ENCODE measurements at regions not wholly inside any gene's neighbourhood (a gene's known extent, or its start where the extent isn't known, plus 50 kb on each side); places are given as distances from the start of the nearest gene placed in this dataset.

- TF ChIP-seq, protein P1, sequence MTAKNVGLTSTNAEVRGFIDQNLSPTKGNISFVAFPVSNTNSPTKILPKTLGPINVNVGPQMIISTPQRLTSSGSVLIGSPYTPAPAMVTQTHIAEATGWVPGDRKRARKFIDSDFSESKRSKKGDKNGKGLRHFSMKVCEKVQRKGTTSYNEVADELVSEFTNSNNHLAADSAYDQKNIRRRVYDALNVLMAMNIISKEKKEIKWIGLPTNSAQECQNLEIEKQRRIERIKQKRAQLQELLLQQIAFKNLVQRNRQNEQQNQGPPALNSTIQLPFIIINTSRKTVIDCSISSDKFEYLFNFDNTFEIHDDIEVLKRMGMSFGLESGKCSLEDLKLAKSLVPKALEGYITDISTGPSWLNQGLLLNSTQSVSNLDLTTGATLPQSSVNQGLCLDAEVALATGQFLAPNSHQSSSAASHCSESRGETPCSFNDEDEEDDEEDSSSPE (CRISPR knock-in tag; IDR thresholded peaks at IDR 0.05): no peak
- TF ChIP-seq TBP (CRISPR knock-in tag; IDR thresholded peaks at IDR 0.05) (no peak), ZNF782 (CRISPR knock-in tag; IDR thresholded peaks at IDR 0.05; ENCODE audit: borderline replicate concordance) (no peak), SIX4 (CRISPR knock-in tag; IDR thresholded peaks at IDR 0.05) (no peak), STAT6 (CRISPR knock-in tag; IDR thresholded peaks at IDR 0.05; ENCODE audit: borderline replicate concordance) (no peak), ZNF547 (CRISPR knock-in tag; IDR thresholded peaks at IDR 0.05) (no peak), BCL3 (CRISPR knock-in tag; IDR thresholded peaks at IDR 0.05) (no peak)
Observed at GRCh38 chr6:8830794-8831193, 395.4 kb upstream of the SLC35B3 start (continued).

- FAIRE-seq (no peak), ATAC-seq (no peak), DNase-seq (ENCODE audit: low spot score) (no peak)
- no peaks in the 10 kb centered on the region for H3K4me1 ChIP-seq (ENCODE audit: insufficient read depth, low read length)
- no peak overlapping the region for H3K27ac ChIP-seq (ENCODE audit: extremely low read length, insufficient read depth, low read length)
- no peak overlapping the region for H3K4me2 ChIP-seq (ENCODE audit: low read depth, low read length)
- 2% methylated on average over 5 of the region's 5 CpGs for WGBS (ENCODE audit: low lambda C conversion rate)
- H3K36me3 ChIP-seq (replicated peaks in 1 of 2; ENCODE audit: control insufficient read depth in 1 of 2, insufficient read depth in 2 of 2, low read length in 2 of 2): no peaks in the 10 kb centered on the region
- H3K79me2 ChIP-seq (ENCODE audit: insufficient read depth, low read length): no peaks in the 10 kb centered on the region
- no peaks in the 10 kb centered on the region for H4K20me1 ChIP-seq (ENCODE audit: insufficient read depth, low read length)
- ChIA-PET POLR2A (no interaction called here), CTCF (ENCODE audit: low intra/inter-chr PET ratio, low total read pairs) (no interaction called here)
- H3K4me3 ChIP-seq (replicated peaks in 1 of 3; ENCODE audit: insufficient read depth in 1 of 3, low read depth in 2 of 3, low read length in 3 of 3): no peak overlapping the region
- no TSS peak for BruUV-seq (replicated peaks)
- H3K9ac ChIP-seq (ENCODE audit: insufficient read depth, low read depth, low read length): no peak overlapping the region
- in situ Hi-C loops (cut with HindIII; ENCODE audit: extremely low pct_ligation_motif_present, low pct_unique_long_range_greater_than_20kb): no loop called here
- no peaks in the 10 kb centered on the region for H3K9me3 ChIP-seq (ENCODE audit: low read length)
- intact Hi-C loops (cut with micrococcal nuclease; ENCODE audit: unreplicated experiment): no loop called here
- H2AFZ ChIP-seq (ENCODE audit: low read length): no peak overlapping the region
- H3K27me3 ChIP-seq (ENCODE audit: control insufficient read depth in 1 of 2, insufficient read depth in 2 of 2, low read length in 2 of 2): no peaks in the 10 kb centered on the region; a peak in 1 of 5 replicates
- no peak for TF ChIP-seq ZNF280B (CRISPR knock-in tag; IDR thresholded peaks at IDR 0.05; ENCODE audit: borderline replicate concordance)
- TF ChIP-seq RARG (CRISPR knock-in tag; IDR thresholded peaks at IDR 0.05; ENCODE audit: low read depth): no peak
- TF ChIP-seq HOXD1 (CRISPR knock-in tag; IDR thresholded peaks at IDR 0.05): no peak
- TF ChIP-seq, protein P2, sequence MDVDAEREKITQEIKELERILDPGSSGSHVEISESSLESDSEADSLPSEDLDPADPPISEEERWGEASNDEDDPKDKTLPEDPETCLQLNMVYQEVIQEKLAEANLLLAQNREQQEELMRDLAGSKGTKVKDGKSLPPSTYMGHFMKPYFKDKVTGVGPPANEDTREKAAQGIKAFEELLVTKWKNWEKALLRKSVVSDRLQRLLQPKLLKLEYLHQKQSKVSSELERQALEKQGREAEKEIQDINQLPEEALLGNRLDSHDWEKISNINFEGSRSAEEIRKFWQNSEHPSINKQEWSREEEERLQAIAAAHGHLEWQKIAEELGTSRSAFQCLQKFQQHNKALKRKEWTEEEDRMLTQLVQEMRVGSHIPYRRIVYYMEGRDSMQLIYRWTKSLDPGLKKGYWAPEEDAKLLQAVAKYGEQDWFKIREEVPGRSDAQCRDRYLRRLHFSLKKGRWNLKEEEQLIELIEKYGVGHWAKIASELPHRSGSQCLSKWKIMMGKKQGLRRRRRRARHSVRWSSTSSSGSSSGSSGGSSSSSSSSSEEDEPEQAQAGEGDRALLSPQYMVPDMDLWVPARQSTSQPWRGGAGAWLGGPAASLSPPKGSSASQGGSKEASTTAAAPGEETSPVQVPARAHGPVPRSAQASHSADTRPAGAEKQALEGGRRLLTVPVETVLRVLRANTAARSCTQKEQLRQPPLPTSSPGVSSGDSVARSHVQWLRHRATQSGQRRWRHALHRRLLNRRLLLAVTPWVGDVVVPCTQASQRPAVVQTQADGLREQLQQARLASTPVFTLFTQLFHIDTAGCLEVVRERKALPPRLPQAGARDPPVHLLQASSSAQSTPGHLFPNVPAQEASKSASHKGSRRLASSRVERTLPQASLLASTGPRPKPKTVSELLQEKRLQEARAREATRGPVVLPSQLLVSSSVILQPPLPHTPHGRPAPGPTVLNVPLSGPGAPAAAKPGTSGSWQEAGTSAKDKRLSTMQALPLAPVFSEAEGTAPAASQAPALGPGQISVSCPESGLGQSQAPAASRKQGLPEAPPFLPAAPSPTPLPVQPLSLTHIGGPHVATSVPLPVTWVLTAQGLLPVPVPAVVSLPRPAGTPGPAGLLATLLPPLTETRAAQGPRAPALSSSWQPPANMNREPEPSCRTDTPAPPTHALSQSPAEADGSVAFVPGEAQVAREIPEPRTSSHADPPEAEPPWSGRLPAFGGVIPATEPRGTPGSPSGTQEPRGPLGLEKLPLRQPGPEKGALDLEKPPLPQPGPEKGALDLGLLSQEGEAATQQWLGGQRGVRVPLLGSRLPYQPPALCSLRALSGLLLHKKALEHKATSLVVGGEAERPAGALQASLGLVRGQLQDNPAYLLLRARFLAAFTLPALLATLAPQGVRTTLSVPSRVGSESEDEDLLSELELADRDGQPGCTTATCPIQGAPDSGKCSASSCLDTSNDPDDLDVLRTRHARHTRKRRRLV (CRISPR knock-in tag; IDR thresholded peaks at IDR 0.05): no peak
Observed at GRCh38 chr6:8829796-8830195, 394.5 kb upstream of the SLC35B3 start.

Measured in HepG2 (cell line).